Mesodermal cell (in vitro differentiated cells): ENCODE measurements at regions not wholly inside any gene's neighbourhood (a gene's known extent, or its start where the extent isn't known, plus 50 kb on each side); places are given as distances from the start of the nearest gene placed in this dataset.

Source experiments
- H3K27ac ChIP-seq: 2 replicates; pipeline ENCODE4 v1.7.0; 2013; ENCODE audit warnings: mild to moderate bottlenecking, low read depth, low read length, moderate library complexity; ENCODE audit not compliant: severe bottlenecking
- H3K36me3 ChIP-seq: 2 replicates; pipeline ENCODE4 v1.7.1; 2013; ENCODE audit warnings: mild to moderate bottlenecking, low read length, moderate library complexity; ENCODE audit not compliant: control insufficient read depth, insufficient read depth
- H3K4me1 ChIP-seq: one replicate; pipeline ENCODE4 v1.7.1; 2013; ENCODE audit warnings: mild to moderate bottlenecking, low read length; ENCODE audit not compliant: insufficient read depth, control insufficient read depth, poor library complexity, severe bottlenecking
- H3K4me3 ChIP-seq: 2 replicates; pipeline ENCODE4 v1.7.0; 2013; ENCODE audit warnings: low read length, control low read depth, mild to moderate bottlenecking; ENCODE audit not compliant: insufficient read depth, poor library complexity, severe bottlenecking; ENCODE audit errors: extremely low read depth
- H3K9me3 ChIP-seq: 2 replicates; pipeline ENCODE4 v1.7.1; 2013; ENCODE audit warnings: mild to moderate bottlenecking, low read length, moderate library complexity; ENCODE audit not compliant: control insufficient read depth
- WGBS, 2 experiments: methylation state at CpG; one replicate each; pipeline ENCODE4 v1.1.5; 2013; ENCODE audit warnings: missing lambda C conversion rate in 2 of 2; ENCODE audit not compliant: insufficient coverage in 2 of 2; 5-methylcytosine and 5-hydroxymethylcytosine counted together

DNA sequence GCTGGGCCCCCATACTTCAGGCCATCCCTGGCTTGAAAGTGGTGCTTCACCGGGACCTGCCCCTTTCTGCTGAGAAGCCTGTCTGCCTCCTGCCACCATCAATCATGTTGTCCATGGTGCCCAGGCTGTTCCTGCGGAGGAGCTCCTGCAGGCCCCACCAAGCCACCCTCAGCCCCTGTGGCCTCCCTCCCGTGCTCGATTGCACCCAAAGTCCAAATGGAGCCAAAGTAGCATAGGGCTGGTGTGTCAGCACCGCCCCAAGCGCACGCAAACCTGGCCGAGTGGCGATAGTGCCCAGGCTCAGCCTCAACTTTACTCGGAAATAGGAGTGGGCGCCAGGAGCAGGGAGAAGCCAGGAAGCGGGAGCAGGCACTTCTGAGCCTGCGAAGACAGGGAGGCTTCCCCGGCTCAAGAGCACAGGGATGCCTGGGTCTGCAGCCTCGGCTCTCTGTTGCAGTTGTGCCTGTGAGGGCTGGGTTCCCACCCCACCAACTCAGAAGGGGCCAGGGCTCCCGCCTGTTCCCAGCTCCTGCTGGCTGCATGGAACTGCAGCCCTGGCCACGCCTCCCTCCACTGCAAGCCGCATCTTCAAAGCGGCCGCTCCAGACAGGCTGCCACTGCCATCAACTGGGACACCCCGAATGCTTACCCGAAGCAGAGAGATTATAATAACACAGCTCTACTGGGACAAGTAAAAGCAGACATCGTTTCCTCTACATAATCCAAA is 203.0 kb downstream of the ARRDC4 start:
- H3K36me3 ChIP-seq: no peaks in the 10 kb centered on the region
- H3K4me1 ChIP-seq: no peaks in the 10 kb centered on the region
- no peaks in the 10 kb centered on the region for H3K9me3 ChIP-seq
- H3K4me3 ChIP-seq: no peak overlapping the region
- 86 to 88% methylated on average over 17 to 21 of the region's 23 CpGs for WGBS, 2 experiments
- H3K27ac ChIP-seq: no peak overlapping the region

DNA sequence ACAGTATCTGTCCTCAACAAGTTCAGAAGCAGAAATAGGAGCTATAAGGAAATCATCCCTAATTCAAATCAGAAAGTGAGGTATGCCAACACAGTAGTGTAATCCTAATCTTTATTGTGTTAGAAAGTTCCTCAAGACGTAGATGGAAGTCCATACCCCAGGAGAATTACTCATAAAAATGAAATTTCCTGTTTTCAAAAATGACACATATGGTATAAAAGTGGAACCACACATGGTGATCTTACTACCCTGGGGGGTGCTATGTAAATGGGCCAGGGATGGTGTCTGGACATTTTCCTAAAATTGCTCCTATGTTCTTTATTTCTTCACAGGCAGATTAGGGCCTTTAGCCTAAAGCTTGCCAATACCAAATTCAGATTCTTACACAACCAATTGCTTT is 204.1 kb downstream of the ARRDC4 start:
- no peaks in the 10 kb centered on the region for H3K36me3 ChIP-seq
- H3K9me3 ChIP-seq: no peaks in the 10 kb centered on the region
- WGBS, 2 experiments: no CpG with 5 or more reads among the region's 1 CpG
- no peak overlapping the region for H3K27ac ChIP-seq
- H3K4me1 ChIP-seq: no peaks in the 10 kb centered on the region
- H3K4me3 ChIP-seq: no peak overlapping the region

DNA sequence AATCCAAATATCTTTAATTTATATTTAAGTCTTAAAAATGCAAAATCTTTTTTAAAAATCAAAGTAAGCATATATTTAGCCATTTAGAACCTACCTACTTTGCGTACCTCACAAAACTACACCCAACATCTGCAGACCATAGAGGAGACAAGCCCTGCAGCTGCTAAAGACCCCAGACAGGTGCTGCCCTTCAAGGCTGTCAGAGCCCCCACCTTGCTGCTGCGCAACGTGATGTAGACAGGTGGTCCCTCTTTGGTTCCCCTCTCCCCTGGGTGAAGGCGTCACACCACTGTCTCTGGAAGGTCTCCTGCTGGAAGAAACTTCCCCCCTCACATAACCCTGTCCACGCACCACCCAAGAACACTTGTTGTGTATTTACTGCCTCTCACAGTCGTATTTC is 204.5 kb downstream of the ARRDC4 start:
- H3K4me3 ChIP-seq: no peak overlapping the region
- H3K27ac ChIP-seq: no peak overlapping the region
- H3K4me1 ChIP-seq: no peaks in the 10 kb centered on the region
- WGBS, 2 experiments: 71 to 72% methylated on average over 5 to 6 of the region's 6 CpGs
- no peaks in the 10 kb centered on the region for H3K9me3 ChIP-seq
- H3K36me3 ChIP-seq: no peaks in the 10 kb centered on the region

GRCh38 chr15:98167722-98168268 is 207.3 kb downstream of the ARRDC4 start:
- Histone ChIP-seq H3K4me1 (no peaks in the 10 kb centered on the region), H3K36me3 (no peaks in the 10 kb centered on the region), H3K27ac (no peak overlapping the region), H3K4me3 (no peak overlapping the region), H3K9me3 (no peaks in the 10 kb centered on the region)
- WGBS, 2 experiments: 40 to 66% methylated on average over 1 to 2 of the region's 4 CpGs

DNA sequence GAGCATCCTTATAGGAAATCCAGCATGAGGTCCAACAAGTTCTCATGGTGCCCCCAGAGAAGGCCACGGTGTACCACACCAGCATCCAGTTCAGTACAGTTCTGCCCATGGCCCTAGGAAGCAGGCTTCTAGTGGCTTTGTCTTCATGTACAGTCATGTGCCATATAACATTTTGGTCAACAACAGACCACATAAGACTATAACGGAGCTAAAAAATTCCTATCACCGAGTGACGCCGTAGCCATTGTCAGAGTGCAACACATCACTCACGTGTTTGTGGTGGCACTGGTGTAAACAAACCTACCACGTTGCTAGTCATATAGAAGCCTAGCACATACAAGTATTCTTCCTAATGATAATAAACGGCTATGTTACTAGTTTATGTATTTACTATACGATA is 209.0 kb downstream of the ARRDC4 start:
- Histone ChIP-seq H3K27ac (no peak overlapping the region), H3K36me3 (no peaks in the 10 kb centered on the region), H3K4me3 (no peak overlapping the region), H3K9me3 (no peaks in the 10 kb centered on the region), H3K4me1 (no peaks in the 10 kb centered on the region)
- 96 to 98% methylated on average over 6 of the region's 9 CpGs for WGBS, 2 experiments

GRCh38 chr15:98174286-98174685 is 213.8 kb downstream of the ARRDC4 start:
- WGBS, 2 experiments: 50 to 52% methylated on average over 3 of the region's 3 CpGs
- no peak overlapping the region for H3K27ac ChIP-seq
- H3K9me3 ChIP-seq: no peaks in the 10 kb centered on the region
- no peaks in the 10 kb centered on the region for H3K36me3 ChIP-seq
- no peaks in the 10 kb centered on the region for H3K4me1 ChIP-seq
- H3K4me3 ChIP-seq: no peak overlapping the region

GRCh38 chr15:98174841-98175240 is 214.3 kb downstream of the ARRDC4 start:
- WGBS, 2 experiments: 94 to 100% methylated on average over 1 to 2 of the region's 3 CpGs
- Histone ChIP-seq H3K36me3 (no peaks in the 10 kb centered on the region), H3K4me3 (no peak overlapping the region)

GRCh38 chr15:98177966-98178592 is 217.6 kb downstream of the ARRDC4 start:
- Histone ChIP-seq H3K36me3 (no peaks in the 10 kb centered on the region), H3K4me1 (no peaks in the 10 kb centered on the region), H3K27ac (no peak overlapping the region), H3K4me3 (no peak overlapping the region), H3K9me3 (no peaks in the 10 kb centered on the region)
- 14 to 16% methylated on average over 6 to 9 of the region's 9 CpGs for WGBS, 2 experiments

More at GRCh38 chr15:98174841-98175240, 214.3 kb downstream of the ARRDC4 start:
- H3K27ac ChIP-seq: no peak overlapping the region
- no peaks in the 10 kb centered on the region for H3K9me3 ChIP-seq
- no peaks in the 10 kb centered on the region for H3K4me1 ChIP-seq

DNA sequence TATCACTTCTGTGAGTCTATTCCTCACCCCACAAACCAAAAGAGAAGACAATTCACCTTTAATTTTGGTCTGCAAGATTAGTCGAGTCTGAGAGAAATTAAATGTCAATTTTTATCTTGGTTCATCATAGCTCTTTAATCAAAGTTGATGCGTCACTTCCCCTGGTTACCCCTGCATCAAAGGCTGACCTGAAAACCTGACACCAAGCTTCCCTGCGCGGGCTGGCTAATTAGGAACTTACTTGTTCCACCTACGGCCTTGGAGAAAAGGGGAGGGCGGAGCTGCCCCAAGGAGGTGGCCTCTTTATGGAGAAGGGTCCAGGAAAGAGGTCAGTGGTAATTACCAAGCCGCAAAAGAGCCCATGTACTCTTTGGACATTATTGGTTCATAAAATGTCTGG is 218.4 kb downstream of the ARRDC4 start:
- Histone ChIP-seq H3K36me3 (no peaks in the 10 kb centered on the region), H3K9me3 (no peaks in the 10 kb centered on the region), H3K27ac (no peak overlapping the region), H3K4me1 (no peaks in the 10 kb centered on the region), H3K4me3 (no peak overlapping the region)
- 75 to 92% methylated on average over 5 to 6 of the region's 7 CpGs for WGBS, 2 experiments

DNA sequence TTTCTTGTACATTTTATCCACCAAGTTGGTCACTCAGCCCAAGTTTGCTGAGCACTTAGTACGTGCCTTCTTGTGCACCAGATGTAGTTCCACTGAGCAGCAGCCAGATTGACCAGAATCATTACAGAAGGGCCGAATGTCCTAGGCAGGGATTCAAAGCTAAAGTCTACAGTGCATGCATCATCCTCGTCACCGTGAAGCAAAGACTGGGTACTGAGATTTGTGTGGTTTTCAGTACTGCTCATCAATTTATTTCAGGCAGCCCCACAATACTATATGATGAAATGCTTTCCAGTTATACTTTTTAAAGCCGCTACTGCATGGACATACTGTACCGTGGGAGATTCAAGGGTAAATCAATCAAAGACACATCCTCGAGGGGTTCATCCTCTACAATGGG is 227.0 kb downstream of the ARRDC4 start:
- 85 to 95% methylated on average over 6 to 7 of the region's 7 CpGs for WGBS, 2 experiments
- Histone ChIP-seq H3K9me3 (no peaks in the 10 kb centered on the region), H3K27ac (no peak overlapping the region), H3K4me3 (no peak overlapping the region), H3K4me1 (no peaks in the 10 kb centered on the region), H3K36me3 (no peaks in the 10 kb centered on the region)

GRCh38 chr15:98190914-98191313 is 230.4 kb downstream of the ARRDC4 start:
- Histone ChIP-seq H3K4me3 (no peak overlapping the region), H3K4me1 (no peaks in the 10 kb centered on the region), H3K36me3 (no peaks in the 10 kb centered on the region), H3K27ac (no peak overlapping the region), H3K9me3 (no peaks in the 10 kb centered on the region)
- WGBS, 2 experiments: 83 to 100% methylated on average over 1 of the region's 2 CpGs
